Panc1 (cell line): ENCODE measurements at regions not wholly inside any gene's neighbourhood (a gene's known extent, or its start where the extent isn't known, plus 50 kb on each side); places are given as distances from the start of the nearest gene placed in this dataset.

Experiments
- ATAC-seq: fragments of 200-7000 bp; cut with Tn5 transposase; 2 replicates; pipeline ENCODE4 v1.9.1; 2020; ENCODE audit warnings: mild to moderate bottlenecking, moderate library complexity
- BruUV-seq: library from RNA; stranded (reverse); fragments of 400-500 nt; replicated peaks from 2 replicates; lab custom pipeline; 2021; lab: Mats Ljungman, UMichigan
- CTCF ChIA-PET: fragments of 300-600 bp; sonication (Branson Sonifier 250); formaldehyde crosslinking; loops from one replicate; lab custom pipeline; 2022; ENCODE audit warnings: antibody characterized with exemption; lab: Charles Lee
- POLR2A ChIA-PET: fragments of 300-600 bp; sonication (Branson Sonifier 250); formaldehyde crosslinking; loops from one replicate; lab custom pipeline; 2022; ENCODE audit warnings: antibody characterized with exemption; lab: Charles Lee
- DNase-seq: peaks from one replicate; pipeline ENCODE4 v3.0.0-alpha.2; 2010; ENCODE audit warnings: low read depth, low spot score
- H3K27ac ChIP-seq: 2 replicates; pipeline ENCODE4 v1.5.1; 2011; ENCODE audit warnings: mild to moderate bottlenecking, low read length, inconsistent platforms
- H3K27me3 ChIP-seq: fragments of 200-500 bp; sonication (Bioruptor generic); 2 replicates; pipeline ENCODE4 v1.6.0; 2014; ENCODE audit warnings: low read length, inconsistent platforms; ENCODE audit not compliant: control insufficient read depth, insufficient read depth
- H3K36me3 ChIP-seq: fragments of 200-500 bp; sonication (Bioruptor generic); 2 replicates; pipeline ENCODE4 v1.5.1; 2014; ENCODE audit warnings: inconsistent platforms, mild to moderate bottlenecking, low read length, moderate library complexity; ENCODE audit not compliant: control insufficient read depth, insufficient read depth
- H3K4me1 ChIP-seq: 2 replicates; pipeline ENCODE4 v1.5.1; 2011; ENCODE audit warnings: inconsistent platforms, mild to moderate bottlenecking, low read length, moderate library complexity; ENCODE audit not compliant: control insufficient read depth, insufficient read depth
- H3K4me3 ChIP-seq, 2 experiments: 2 replicates each; pipeline ENCODE4 v1.5.1; 2011 to 2012; ENCODE audit warnings: low read depth in 2 of 2, low read length in 2 of 2, mild to moderate bottlenecking in 2 of 2, inconsistent platforms in 1 of 2, moderate library complexity in 1 of 2
- H3K9me3 ChIP-seq: fragments of 200-500 bp; sonication (Bioruptor generic); 2 replicates; pipeline ENCODE4 v1.5.1; 2014; ENCODE audit warnings: low read depth, mild to moderate bottlenecking, inconsistent platforms, low read length, moderate library complexity; ENCODE audit not compliant: control insufficient read depth, insufficient read depth
- CTCF ChIP-seq: fragments of 450-650 bp; IDR thresholded peaks from 2 replicates; pipeline ENCODE4 v1.5.1; 2017; ENCODE audit warnings: mild to moderate bottlenecking
- POLR2AphosphoS5 ChIP-seq: IDR thresholded peaks from 2 replicates; pipeline ENCODE4 v1.6.1; 2012; ENCODE audit warnings: mild to moderate bottlenecking, low read depth, low read length, moderate library complexity
- REST ChIP-seq, 2 experiments: IDR thresholded peaks; 2 replicates each; pipeline ENCODE4 v1.6.1; 2011 to 2012; ENCODE audit warnings: low read depth in 2 of 2, control low read depth in 1 of 2, low read length in 1 of 2, mild to moderate bottlenecking in 1 of 2, moderate library complexity in 1 of 2; ENCODE audit not compliant: insufficient read depth in 1 of 2
- SIN3A ChIP-seq: IDR thresholded peaks from 2 replicates; pipeline ENCODE4 v1.6.1; 2012; ENCODE audit warnings: low read depth, mild to moderate bottlenecking, low read length, moderate library complexity, borderline replicate concordance; ENCODE audit not compliant: insufficient read depth
- TCF7L2 ChIP-seq: IDR thresholded peaks from 2 replicates; pipeline ENCODE4 v1.6.1; 2011; ENCODE audit warnings: mild to moderate bottlenecking, low read depth, low read length, inconsistent platforms
- in situ Hi-C: cut with HindIII; loops from 2 replicates; pipeline ENCODE4 v1.10.0; 2016; ENCODE audit warnings: low sequenced_read_pairs, low pct_unique_long_range_greater_than_20kb
- intact Hi-C: fragments of 100-400 bp; cut with micrococcal nuclease; formaldehyde crosslinking; loops from one replicate; pipeline ENCODE4 v1.10.0; 2022; ENCODE audit not compliant: unreplicated experiment

- TF ChIP-seq TCF7L2 (no peak), POLR2AphosphoS5 (no peak), REST (IDR thresholded peaks at IDR 0.05; ENCODE audit: insufficient read depth in 1 of 2, low read depth in 2 of 2, low read length in 1 of 2) (no peak), SIN3A (no peak), CTCF (no peak)
- ATAC-seq, result no peak
- no peaks in the 10 kb centered on the region for H3K9me3 ChIP-seq
- no TSS peak for BruUV-seq
- in situ Hi-C loops, result no loop called here
- no peak for DNase-seq
- intact Hi-C loops, result no loop called here
- POLR2A ChIA-PET, result no interaction called here
- H3K27me3 ChIP-seq, result no peaks in the 10 kb centered on the region
- no peak overlapping the region for H3K4me3 ChIP-seq
- no peaks in the 10 kb centered on the region for H3K36me3 ChIP-seq
- CTCF ChIA-PET, result no interaction called here
- H3K4me1 ChIP-seq, result no peaks in the 10 kb centered on the region
- no peak overlapping the region for H3K27ac ChIP-seq
These were observed 358.3 kb upstream of the CFAP20DC start for GRCh38 chr3:59408047-59408624.

- POLR2A ChIA-PET, result no interaction called here
These were observed 357.6 kb upstream of the CFAP20DC start for GRCh38 chr3:59407425-59407824.

More at GRCh38 chr3:59407425-59407824, 357.6 kb upstream of the CFAP20DC start:
- H3K27me3 ChIP-seq, result no peaks in the 10 kb centered on the region
- no TSS peak for BruUV-seq
- no peak for ATAC-seq
- H3K9me3 ChIP-seq, result no peaks in the 10 kb centered on the region
- intact Hi-C loops, result no loop called here
- CTCF ChIA-PET, result no interaction called here
- no peaks in the 10 kb centered on the region for H3K36me3 ChIP-seq
- DNase-seq, result no peak
- H3K4me1 ChIP-seq, result no peaks in the 10 kb centered on the region
- H3K4me3 ChIP-seq, result no peak overlapping the region
- in situ Hi-C loops, result no loop called here
- TF ChIP-seq TCF7L2, result no peak
- TF ChIP-seq POLR2AphosphoS5, result no peak
- TF ChIP-seq REST (IDR thresholded peaks at IDR 0.05; ENCODE audit: insufficient read depth in 1 of 2, low read depth in 2 of 2, low read length in 1 of 2), result no peak
- TF ChIP-seq SIN3A, result no peak
- no peak for TF ChIP-seq CTCF
- H3K27ac ChIP-seq, result no peak overlapping the region
